GM23248 (cell line): ENCODE measurements at regions not wholly inside any gene's neighbourhood (a gene's known extent, or its start where the extent isn't known, plus 50 kb on each side); places are given as distances from the start of the nearest gene placed in this dataset.

Experiments used
- EZH2 ChIP-seq: fragments of 200-600 bp; sonication (generic); IDR thresholded peaks from 2 replicates; pipeline ENCODE4 v1.6.1; 2018; ENCODE audit warnings: antibody characterized with exemption, mild to moderate bottlenecking; ENCODE audit not compliant: insufficient read depth, poor library complexity, severe bottlenecking
- EZH2phosphoT487 ChIP-seq: fragments of 200-600 bp; sonication (generic); IDR thresholded peaks from 2 replicates; pipeline ENCODE4 v1.6.1; 2018; ENCODE audit warnings: antibody characterized with exemption, moderate library complexity, mild to moderate bottlenecking, low read depth; ENCODE audit not compliant: insufficient read depth

DNA sequence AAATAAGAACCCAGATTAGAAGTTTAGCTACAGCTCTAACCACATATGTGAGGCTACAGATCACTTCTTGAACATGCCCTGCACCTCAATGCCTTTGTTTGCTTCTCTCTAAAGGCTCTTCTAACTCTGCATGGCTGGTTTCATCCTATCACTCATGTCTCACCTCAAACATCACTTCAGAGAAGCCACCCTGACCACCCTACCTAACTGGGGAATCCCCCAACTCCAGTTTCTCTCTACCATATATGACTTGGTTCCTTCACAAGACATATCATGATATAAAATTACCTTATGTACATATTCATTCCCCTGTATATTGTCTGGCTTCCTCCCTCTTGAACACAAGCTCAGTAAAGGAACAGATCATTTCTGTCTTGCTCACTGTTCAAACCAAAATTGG, 250.2 kb upstream of the GRIP1 start:
- TF ChIP-seq EZH2phosphoT487: no peak
- no peak for TF ChIP-seq EZH2
